H9 (cell line): ENCODE measurements at regions not wholly inside any gene's neighbourhood (a gene's known extent, or its start where the extent isn't known, plus 50 kb on each side); places are given as distances from the start of the nearest gene placed in this dataset.
A peak's percentile ranks its signal among the peaks of the same experiment; 100 is the strongest.

Source experiments
- DNase-seq: peaks from one replicate; pipeline ENCODE4 v3.0.0-alpha.2; 2017
- H2AFZ ChIP-seq: one replicate; pipeline ENCODE4 v1.6.1; 2013; ENCODE audit warnings: mild to moderate bottlenecking, low read length, control low read depth, moderate library complexity
- H2AK5ac ChIP-seq: 2 replicates; pipeline ENCODE4 v1.6.1; 2013; ENCODE audit warnings: low read length, control low read depth, mixed read lengths; ENCODE audit not compliant: insufficient read length
- H2BK120ac ChIP-seq: one replicate; pipeline ENCODE4 v1.6.1; 2013; ENCODE audit warnings: low read depth, mild to moderate bottlenecking, low read length, control low read depth, inconsistent platforms; ENCODE audit not compliant: poor library complexity, severe bottlenecking
- H2BK12ac ChIP-seq: 2 replicates; pipeline ENCODE4 v1.6.1; 2013; ENCODE audit warnings: low read length, control low read depth, mixed read lengths, low read depth; ENCODE audit not compliant: insufficient read length
- H2BK15ac ChIP-seq: 2 replicates; pipeline ENCODE4 v1.6.1; 2013; ENCODE audit warnings: low read depth, low read length, control low read depth
- H2BK20ac ChIP-seq: one replicate; pipeline ENCODE4 v1.6.1; 2013; ENCODE audit warnings: low read depth, mild to moderate bottlenecking, low read length, control low read depth, inconsistent platforms; ENCODE audit not compliant: poor library complexity, severe bottlenecking
- H2BK5ac ChIP-seq: 2 replicates; pipeline ENCODE4 v1.6.1; 2013; ENCODE audit warnings: low read length, control low read depth, mixed read lengths; ENCODE audit not compliant: insufficient read length
- H3K14ac ChIP-seq: 2 replicates; pipeline ENCODE4 v1.6.1; 2013; ENCODE audit warnings: low read length, control low read depth; ENCODE audit not compliant: insufficient read depth
- H3K18ac ChIP-seq: 2 replicates; pipeline ENCODE4 v1.6.1; 2013; ENCODE audit warnings: low read depth, mild to moderate bottlenecking, mixed read lengths, low read length, control low read depth; ENCODE audit not compliant: insufficient read length
- H3K23ac ChIP-seq: 2 replicates; pipeline ENCODE4 v1.6.1; 2013; ENCODE audit warnings: low read length, control low read depth, mixed read lengths, low read depth; ENCODE audit not compliant: insufficient read length
- H3K23me2 ChIP-seq: 2 replicates; pipeline ENCODE4 v1.6.1; 2013; ENCODE audit warnings: low read depth, mild to moderate bottlenecking, mixed read lengths, low read length, control low read depth; ENCODE audit not compliant: insufficient read length, poor library complexity, severe bottlenecking
- H3K27ac ChIP-seq: 2 replicates; pipeline ENCODE4 v1.5.1; 2013; ENCODE audit warnings: low read length, control low read depth, mixed read lengths, low read depth; ENCODE audit not compliant: insufficient read length
- H3K27me3 ChIP-seq: 2 replicates; pipeline ENCODE4 v1.6.1; 2013; ENCODE audit warnings: low read length, control low read depth, inconsistent platforms; ENCODE audit not compliant: insufficient read depth
- H3K4ac ChIP-seq: 2 replicates; pipeline ENCODE4 v1.6.1; 2013; ENCODE audit warnings: low read depth, mild to moderate bottlenecking, control low read depth, inconsistent platforms, low read length, moderate library complexity
- H3K4me1 ChIP-seq: 2 replicates; pipeline ENCODE4 v1.6.1; 2013; ENCODE audit warnings: low read length, control low read depth, inconsistent platforms; ENCODE audit not compliant: insufficient read depth
- H3K4me2 ChIP-seq: 2 replicates; pipeline ENCODE4 v1.6.1; 2013; ENCODE audit warnings: low read length, control low read depth, mixed read lengths; ENCODE audit not compliant: insufficient read length, insufficient read depth
- H3K56ac ChIP-seq: 2 replicates; pipeline ENCODE4 v1.6.1; 2013; ENCODE audit warnings: low read depth, mild to moderate bottlenecking, mixed read lengths, low read length, control low read depth; ENCODE audit not compliant: insufficient read length
- H3K79me1 ChIP-seq: 2 replicates; pipeline ENCODE4 v1.6.1; 2013; ENCODE audit warnings: low read depth, mild to moderate bottlenecking, moderate library complexity, low read length, control low read depth, inconsistent platforms; ENCODE audit not compliant: insufficient read depth, poor library complexity, severe bottlenecking
- H3K79me2 ChIP-seq: 2 replicates; pipeline ENCODE4 v1.6.1; 2013; ENCODE audit warnings: low read length, control low read depth, inconsistent platforms; ENCODE audit not compliant: insufficient read depth
- H3K9ac ChIP-seq: 2 replicates; pipeline ENCODE4 v1.6.1; 2013; ENCODE audit warnings: low read length, control low read depth, mixed read lengths; ENCODE audit not compliant: insufficient read length; ENCODE audit errors: extremely low read depth
- H3K9me3 ChIP-seq: one replicate; pipeline ENCODE4 v1.6.1; 2013; ENCODE audit warnings: low read depth, low read length, inconsistent platforms; ENCODE audit not compliant: control insufficient read depth
- H3T11ph ChIP-seq: one replicate; pipeline ENCODE4 v1.6.1; 2013; ENCODE audit warnings: mild to moderate bottlenecking, low read length, control low read depth, inconsistent platforms
- H4K20me1 ChIP-seq: one replicate; pipeline ENCODE4 v1.6.1; 2013; ENCODE audit not compliant: control insufficient read depth, insufficient read length, insufficient read depth
- H4K5ac ChIP-seq: 2 replicates; pipeline ENCODE4 v1.6.1; 2013; ENCODE audit warnings: low read depth, mild to moderate bottlenecking, mixed read lengths, low read length, control low read depth; ENCODE audit not compliant: insufficient read length
- H4K8ac ChIP-seq: replicated peaks from 2 replicates; pipeline ENCODE4 v1.6.1; 2013; ENCODE audit warnings: low read length, control low read depth, mixed read lengths, low read depth; ENCODE audit not compliant: insufficient read length
- H4K91ac ChIP-seq: 2 replicates; pipeline ENCODE4 v1.6.1; 2013; ENCODE audit warnings: low read depth, mild to moderate bottlenecking, moderate library complexity, mixed read lengths, low read length, control low read depth; ENCODE audit not compliant: insufficient read length
- H3K27ac Mint-ChIP-seq, 3 experiments: 2 replicates in 2 of 3; 3 replicates in 1 of 3; pipeline ENCODE4 v1.8.0; 2020 to 2021; ENCODE audit warnings: mixed read lengths in 3 of 3, mild to moderate bottlenecking in 1 of 3, moderate library complexity in 1 of 3
- H3K27me3 Mint-ChIP-seq: 2 replicates; pipeline ENCODE4 v1.8.0; 2021; ENCODE audit warnings: low read depth, mild to moderate bottlenecking, moderate library complexity, mixed read lengths
- H3K36me3 Mint-ChIP-seq, 3 experiments: 2 replicates in 2 of 3; 3 replicates in 1 of 3; pipeline ENCODE4 v1.8.0; 2020 to 2021; ENCODE audit warnings: low read depth in 3 of 3, mixed read lengths in 3 of 3; ENCODE audit not compliant: insufficient read depth in 1 of 3
- H3K4me1 Mint-ChIP-seq, 2 experiments: 2 replicates each; pipeline ENCODE4 v1.8.0; 2020; ENCODE audit warnings: mixed read lengths in 2 of 2
- H3K4me3 Mint-ChIP-seq, 2 experiments: 2 replicates in 1 of 2; 3 replicates in 1 of 2; pipeline ENCODE4 v1.8.0; 2020 to 2021; ENCODE audit warnings: mild to moderate bottlenecking in 2 of 2, mixed read lengths in 2 of 2, moderate library complexity in 1 of 2
- H3K9me3 Mint-ChIP-seq, 2 experiments: 2 replicates in 1 of 2; 3 replicates in 1 of 2; pipeline ENCODE4 v1.8.0; 2020; ENCODE audit warnings: mild to moderate bottlenecking in 2 of 2, mixed read lengths in 2 of 2, moderate library complexity in 1 of 2
- WGBS: extraction: QIAGEN DNeasy Blood & Tissue Kit; methylation state at CpG from one replicate; pipeline ENCODE4 v1.1.7; 2013; ENCODE audit warnings: missing lambda C conversion rate, low lambda C conversion rate, mixed read lengths; ENCODE audit not compliant: insufficient read length; ENCODE audit errors: extremely low coverage; 5-methylcytosine and 5-hydroxymethylcytosine counted together
- TF ChIP-seq, protein P1 (sequence below): fragments of 200-600 bp; sonication (generic); conservative IDR thresholded peaks from 3 replicates; pipeline ENCODE4 v1.8.0; 2021; ENCODE audit warnings: antibody characterized with exemption, mild to moderate bottlenecking

DNA sequence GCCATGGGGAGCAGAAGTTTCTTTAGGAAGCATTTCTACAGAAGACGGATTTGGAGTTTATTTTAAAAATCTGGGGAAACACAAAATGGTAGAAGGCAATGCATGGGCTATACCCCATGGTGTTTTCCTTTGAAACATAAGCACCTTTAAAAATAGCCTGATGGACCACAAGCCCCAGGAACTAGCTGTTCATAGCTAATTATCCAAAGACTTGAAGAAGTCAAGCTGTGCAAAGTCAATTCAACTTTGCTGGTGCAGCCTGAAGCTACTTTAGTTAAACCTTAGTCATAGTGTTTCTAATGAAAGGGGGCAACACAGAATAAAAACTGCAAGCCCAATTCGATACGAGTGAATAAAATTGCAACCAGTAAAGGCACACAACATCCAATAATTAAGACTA, 732.5 kb downstream of the GALC start:
- no peak overlapping the region for H3K27ac ChIP-seq
- H3K4ac ChIP-seq: no peak overlapping the region
- no peaks in the 10 kb centered on the region for H3K23me2 ChIP-seq
- no peaks in the 10 kb centered on the region for H3K27me3 ChIP-seq
- peak overlapping the region in 1 of 3 experiments; percentile 2; a peak in 1 of 7 replicates for H3K27ac Mint-ChIP-seq
- H2BK15ac ChIP-seq: no peak overlapping the region
- no peak overlapping the region for H2BK5ac ChIP-seq
- H3K23ac ChIP-seq: no peak overlapping the region
- no peak for DNase-seq
- H3K27me3 Mint-ChIP-seq: peaks cover 1% of the 10 kb centered on the region; the same call in 1 of the 2 replicates
- H3T11ph ChIP-seq: no peak overlapping the region
- H3K9ac ChIP-seq: no peak overlapping the region
- no peak overlapping the region for H2AFZ ChIP-seq
- no CpG with 5 or more reads among the region's 3 CpGs for WGBS
- H3K4me1 ChIP-seq: no peaks in the 10 kb centered on the region; the same call in 1 of the 2 replicates
- H3K9me3 ChIP-seq: no peaks in the 10 kb centered on the region
- no peak overlapping the region for H2BK12ac ChIP-seq
- no peak overlapping the region for H2BK20ac ChIP-seq
- no peak overlapping the region for H4K8ac ChIP-seq
- H3K4me2 ChIP-seq: no peak overlapping the region
- TF ChIP-seq, protein P1, sequence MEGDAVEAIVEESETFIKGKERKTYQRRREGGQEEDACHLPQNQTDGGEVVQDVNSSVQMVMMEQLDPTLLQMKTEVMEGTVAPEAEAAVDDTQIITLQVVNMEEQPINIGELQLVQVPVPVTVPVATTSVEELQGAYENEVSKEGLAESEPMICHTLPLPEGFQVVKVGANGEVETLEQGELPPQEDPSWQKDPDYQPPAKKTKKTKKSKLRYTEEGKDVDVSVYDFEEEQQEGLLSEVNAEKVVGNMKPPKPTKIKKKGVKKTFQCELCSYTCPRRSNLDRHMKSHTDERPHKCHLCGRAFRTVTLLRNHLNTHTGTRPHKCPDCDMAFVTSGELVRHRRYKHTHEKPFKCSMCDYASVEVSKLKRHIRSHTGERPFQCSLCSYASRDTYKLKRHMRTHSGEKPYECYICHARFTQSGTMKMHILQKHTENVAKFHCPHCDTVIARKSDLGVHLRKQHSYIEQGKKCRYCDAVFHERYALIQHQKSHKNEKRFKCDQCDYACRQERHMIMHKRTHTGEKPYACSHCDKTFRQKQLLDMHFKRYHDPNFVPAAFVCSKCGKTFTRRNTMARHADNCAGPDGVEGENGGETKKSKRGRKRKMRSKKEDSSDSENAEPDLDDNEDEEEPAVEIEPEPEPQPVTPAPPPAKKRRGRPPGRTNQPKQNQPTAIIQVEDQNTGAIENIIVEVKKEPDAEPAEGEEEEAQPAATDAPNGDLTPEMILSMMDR: no peak
- H4K20me1 ChIP-seq: no peaks in the 10 kb centered on the region
- no peak overlapping the region for H3K4me3 Mint-ChIP-seq
- H3K56ac ChIP-seq: no peak overlapping the region
- no peaks in the 10 kb centered on the region for H3K79me1 ChIP-seq
- peaks cover 11 to 20% (median 11%) of the 10 kb centered on the region in 3 experiments; a peak in 6 of 7 replicates for H3K36me3 Mint-ChIP-seq
- no peaks in the 10 kb centered on the region for H3K79me2 ChIP-seq
- H3K18ac ChIP-seq: no peak overlapping the region
- H4K91ac ChIP-seq: no peak overlapping the region
- no peak overlapping the region for H3K14ac ChIP-seq
- no peak overlapping the region for H2AK5ac ChIP-seq
- H4K5ac ChIP-seq: no peak overlapping the region
- no peak overlapping the region for H2BK120ac ChIP-seq
- H3K9me3 Mint-ChIP-seq: peaks cover 16 to 20% of the 10 kb centered on the region in 2 experiments; a peak in 4 of 5 replicates
- peaks cover 24 to 33% of the 10 kb centered on the region in 2 experiments for H3K4me1 Mint-ChIP-seq
